T47D (cell line): ENCODE measurements at regions not wholly inside any gene's neighbourhood (a gene's known extent, or its start where the extent isn't known, plus 50 kb on each side); places are given as distances from the start of the nearest gene placed in this dataset.
A peak's percentile ranks its signal among the peaks of the same experiment; 100 is the strongest.

Source experiments
- DNase-seq, 2 experiments: peaks; one replicate each; pipeline versions ENCODE4 v3.0.0 to v3.0.0-alpha.2; 2011 to 2012; ENCODE audit warnings: low read depth in 1 of 2, low spot score in 1 of 2
- JUND ChIP-seq: IDR thresholded peaks from 2 replicates; pipeline ENCODE4 v1.6.1; 2012; ENCODE audit warnings: low read depth
- in situ Hi-C: cut with HindIII; loops from 2 replicates; pipeline ENCODE4 v1.10.0; 2016; ENCODE audit warnings: low sequenced_read_pairs, low pct_unique_long_range_greater_than_20kb

DNA sequence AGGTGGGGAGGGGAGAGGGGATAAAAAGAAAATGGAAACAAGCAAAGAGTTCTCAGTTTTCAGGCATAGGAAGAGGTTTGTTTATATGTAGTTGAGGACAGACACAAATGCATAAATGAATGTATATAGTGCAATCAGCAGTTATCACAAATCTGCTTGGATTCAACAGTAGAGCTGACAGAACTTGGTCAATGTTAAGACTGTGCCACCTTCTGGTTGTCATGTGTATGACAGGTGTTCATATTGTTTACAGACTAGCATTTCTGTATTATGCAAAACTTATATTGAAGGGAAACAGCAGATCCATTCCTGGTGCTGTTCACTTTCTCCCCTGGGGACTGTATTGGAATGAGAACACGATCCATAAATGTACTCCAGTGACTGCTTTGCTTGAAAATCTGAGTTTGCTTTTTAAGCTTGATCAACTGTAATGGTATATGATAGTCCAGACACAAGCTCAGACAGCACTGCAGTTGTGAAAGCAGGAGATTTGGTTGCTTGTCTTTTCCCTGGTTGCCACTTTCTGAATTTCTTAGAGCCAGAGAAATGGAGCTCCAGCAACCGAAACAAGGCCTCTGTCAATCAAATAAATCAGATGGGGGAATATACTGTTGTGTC, 319.5 kb upstream of the OBI1 start:
- TF ChIP-seq JUND, result no peak
- in situ Hi-C loops, result no loop called here
- peak; percentile 21 to 73 for DNase-seq

DNA sequence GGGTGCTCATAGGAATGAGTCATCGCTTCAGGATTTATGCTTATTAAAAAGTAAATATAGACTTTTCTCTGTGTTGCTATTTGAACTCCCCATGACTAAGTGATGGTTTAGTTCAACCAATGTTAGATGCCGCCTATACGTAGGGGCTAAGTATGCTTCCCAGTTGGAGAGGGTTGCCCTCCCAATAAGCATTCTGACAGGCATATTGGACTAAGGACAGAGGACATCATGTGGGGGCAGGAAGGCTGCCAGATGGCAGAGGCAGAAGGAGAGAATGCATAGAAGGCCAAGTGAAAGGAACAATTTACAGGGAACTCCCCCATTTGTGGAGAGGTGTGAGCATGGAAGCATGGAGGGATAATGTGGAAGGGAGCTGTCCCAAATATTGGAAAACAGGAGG, 318.4 kb upstream of the OBI1 start:
- no peak for TF ChIP-seq JUND
- in situ Hi-C loops, result no loop called here

DNA sequence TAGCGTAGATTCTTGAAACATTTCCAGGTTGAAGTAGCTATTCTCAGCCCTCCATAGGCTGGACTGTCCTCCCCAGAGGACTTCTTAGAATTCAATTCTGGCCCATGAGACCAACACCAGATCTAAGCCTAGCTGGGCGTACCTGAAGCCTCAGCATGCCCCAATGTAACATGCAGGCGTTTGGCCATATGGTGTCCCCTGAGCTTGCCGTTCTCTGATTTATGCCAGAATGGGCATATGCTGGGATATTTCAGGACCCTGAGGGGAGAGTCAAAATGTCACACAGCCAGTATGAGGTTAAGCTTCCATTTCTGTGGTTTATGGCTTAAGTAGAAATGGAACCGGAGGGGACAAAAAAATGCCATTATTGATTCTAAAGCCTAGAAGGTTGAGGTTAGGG, 317.7 kb upstream of the OBI1 start:
- no peak for TF ChIP-seq JUND
- in situ Hi-C loops, result no loop called here
- DNase-seq, result no peak

More for the DNA sequence above, 318.4 kb upstream of the OBI1 start:
- DNase-seq, result no peak

DNA sequence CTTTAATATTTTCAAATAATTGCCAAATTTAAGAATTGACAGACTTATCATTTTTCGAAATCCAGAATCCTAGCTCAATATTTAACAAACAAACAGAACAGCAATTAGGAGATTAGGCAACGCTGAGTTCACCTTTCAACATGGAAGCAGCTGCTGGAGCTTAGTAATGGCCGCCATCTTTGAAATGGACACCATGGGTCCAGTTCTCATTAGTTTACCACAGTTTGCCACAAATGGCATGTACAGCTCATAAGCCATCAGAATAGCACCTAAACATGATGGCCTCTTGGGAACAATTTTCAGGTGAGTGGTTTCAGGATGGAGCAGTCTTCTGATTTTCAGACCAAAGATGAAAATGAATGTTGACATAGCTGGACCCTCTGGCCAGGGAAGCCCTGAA, 313.6 kb upstream of the OBI1 start:
- TF ChIP-seq JUND, result no peak
- DNase-seq, result no peak
- in situ Hi-C loops, result no loop called here

DNA sequence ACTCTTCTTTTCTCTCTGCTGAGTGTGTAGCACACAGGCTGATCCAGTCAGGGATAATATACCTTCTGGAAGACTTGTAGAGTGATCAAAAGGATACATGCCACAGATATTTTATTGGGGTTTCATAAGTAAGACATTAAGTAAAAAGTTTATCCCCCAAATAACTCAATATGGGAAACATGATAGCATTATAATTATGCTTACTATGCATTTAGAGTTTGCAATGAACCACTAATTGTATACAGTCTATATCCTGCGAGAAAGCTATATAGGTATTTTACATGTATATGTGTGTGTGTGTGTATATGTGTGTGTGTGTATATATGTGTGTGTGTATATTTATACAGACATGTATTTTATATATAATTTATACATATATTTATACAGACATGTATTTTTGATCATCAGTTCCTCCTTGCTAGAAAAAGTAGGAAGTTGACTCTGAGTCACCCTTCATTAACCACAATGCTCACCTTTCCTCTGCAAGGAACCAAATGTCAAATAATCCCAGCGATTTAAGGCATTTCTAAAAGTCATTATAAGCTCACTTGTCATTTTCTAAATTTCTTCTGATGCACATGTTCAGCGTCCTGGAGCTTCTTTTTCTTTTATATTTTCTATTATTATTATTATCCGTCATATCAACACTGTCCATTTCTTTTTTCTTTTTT, 312.5 kb upstream of the OBI1 start:
- no peak for TF ChIP-seq JUND
- no peak for DNase-seq
- in situ Hi-C loops, result no loop called here

DNA sequence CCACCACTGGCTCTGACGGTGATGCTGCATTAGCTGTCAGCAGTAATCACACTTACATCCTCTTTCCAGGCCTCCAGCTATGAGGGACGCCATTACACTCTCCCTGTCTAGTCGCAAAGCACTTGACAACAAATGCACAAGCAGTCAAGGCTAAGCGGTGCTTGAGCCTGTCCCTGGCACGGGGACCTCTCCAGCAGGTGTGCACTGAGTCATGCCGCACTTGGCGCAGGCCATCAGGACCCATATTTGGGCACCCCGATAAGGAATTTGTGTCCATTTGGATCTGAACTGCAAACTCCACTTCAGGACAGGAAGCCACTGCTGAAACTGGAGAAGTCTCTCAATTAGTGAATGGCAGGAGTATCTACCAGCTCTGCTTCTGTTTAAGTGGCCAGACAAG, 301.9 kb upstream of the OBI1 start:
- TF ChIP-seq JUND, result no peak
- DNase-seq, result no peak
- in situ Hi-C loops, result no loop called here

DNA sequence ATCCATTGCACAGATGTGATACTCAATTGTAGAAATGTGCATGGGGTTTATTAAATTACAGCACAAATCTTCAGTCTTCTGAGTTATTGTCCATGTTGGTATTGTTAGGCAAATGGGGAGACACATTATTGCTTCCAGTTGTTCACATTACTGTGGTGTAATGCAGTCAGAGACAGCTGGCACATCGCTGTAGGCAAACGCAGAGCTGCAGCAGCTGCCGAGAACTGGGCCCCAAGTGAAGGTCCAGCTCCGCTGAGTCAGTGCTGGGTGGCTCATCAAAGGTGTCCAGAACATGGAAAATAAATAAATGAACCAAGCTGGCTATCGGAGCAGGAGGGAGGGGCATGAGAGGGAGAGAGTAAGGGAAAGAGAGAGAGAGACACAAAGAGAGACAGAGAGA, 299.1 kb upstream of the OBI1 start:
- TF ChIP-seq JUND, result no peak
- DNase-seq, result no peak
- in situ Hi-C loops, result no loop called here

DNA sequence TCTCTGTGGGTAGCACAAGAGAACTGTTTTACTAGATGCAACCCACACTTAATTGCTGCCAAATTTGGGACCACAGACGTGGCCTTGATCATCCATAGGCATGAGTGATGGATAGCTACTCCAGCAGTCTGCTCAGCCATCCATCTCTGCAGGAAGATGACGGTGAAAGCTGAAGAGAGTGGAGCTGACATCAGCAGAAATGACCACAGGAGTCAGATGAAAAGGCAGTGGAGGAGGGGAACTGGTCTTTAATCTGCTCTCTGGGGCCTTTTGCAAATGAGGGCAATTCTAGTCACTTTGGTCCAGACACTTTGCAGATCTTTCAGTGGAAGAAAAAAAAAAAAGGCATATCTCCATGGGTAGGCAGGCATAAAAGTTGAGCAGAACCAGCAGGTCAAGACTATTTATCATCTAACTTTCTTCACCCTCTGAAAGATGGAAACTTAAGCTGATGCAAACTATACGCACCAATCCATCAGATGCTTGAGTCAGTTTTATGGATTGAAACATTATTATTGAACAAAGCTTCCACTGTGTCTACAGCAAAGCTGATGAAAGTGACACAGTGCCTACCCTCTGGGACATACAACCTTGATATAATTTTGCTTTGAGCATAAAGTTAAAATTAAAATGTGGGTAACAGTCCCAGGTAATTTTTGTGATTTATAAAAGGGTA, 281.6 kb upstream of the OBI1 start:
- no peak for TF ChIP-seq JUND
- no peak for DNase-seq

DNA sequence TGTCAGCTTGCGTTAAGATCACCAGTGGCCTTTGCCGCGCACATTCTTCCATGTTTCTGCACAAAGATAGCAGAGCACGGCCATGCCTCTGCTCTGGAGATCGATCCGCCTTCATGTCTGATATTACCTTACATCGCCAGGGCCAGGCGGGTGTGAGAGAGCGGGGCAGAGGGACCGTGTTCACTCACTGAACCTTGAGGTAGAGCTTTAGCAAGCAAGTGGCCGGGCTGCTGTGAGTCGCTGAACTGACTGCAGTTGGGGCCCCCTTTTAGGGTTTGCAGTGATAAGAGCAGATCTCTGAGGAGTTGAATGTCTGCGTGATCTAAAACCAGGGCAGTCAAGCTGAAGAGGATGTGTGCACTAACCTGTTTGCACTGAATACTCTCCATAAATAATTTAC, 275.4 kb upstream of the OBI1 start:
- no peak for TF ChIP-seq JUND
- DNase-seq, result no peak
- in situ Hi-C loops, result no loop called here

More for the DNA sequence above, 281.6 kb upstream of the OBI1 start:
- in situ Hi-C loops, result no loop called here

DNA sequence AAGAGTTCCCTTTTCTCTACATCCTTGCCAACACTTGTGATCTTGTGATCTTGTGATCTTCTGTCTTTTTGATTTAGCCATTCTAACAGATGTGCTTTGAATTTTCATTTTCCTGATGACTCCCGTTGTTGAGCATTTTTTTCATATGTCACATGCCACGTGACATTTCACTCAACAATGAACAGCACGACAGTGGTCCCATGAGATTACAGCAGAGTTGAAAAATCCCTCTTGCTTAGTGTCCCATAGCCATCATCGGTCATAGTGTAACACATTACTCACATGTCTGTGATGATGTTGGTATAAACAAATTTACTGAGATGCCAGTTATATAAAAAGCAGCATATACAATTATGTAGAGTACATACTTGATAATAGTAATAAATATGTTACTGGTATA, 256.1 kb upstream of the OBI1 start:
- no peak for TF ChIP-seq JUND
- in situ Hi-C loops, result no loop called here
- no peak for DNase-seq

DNA sequence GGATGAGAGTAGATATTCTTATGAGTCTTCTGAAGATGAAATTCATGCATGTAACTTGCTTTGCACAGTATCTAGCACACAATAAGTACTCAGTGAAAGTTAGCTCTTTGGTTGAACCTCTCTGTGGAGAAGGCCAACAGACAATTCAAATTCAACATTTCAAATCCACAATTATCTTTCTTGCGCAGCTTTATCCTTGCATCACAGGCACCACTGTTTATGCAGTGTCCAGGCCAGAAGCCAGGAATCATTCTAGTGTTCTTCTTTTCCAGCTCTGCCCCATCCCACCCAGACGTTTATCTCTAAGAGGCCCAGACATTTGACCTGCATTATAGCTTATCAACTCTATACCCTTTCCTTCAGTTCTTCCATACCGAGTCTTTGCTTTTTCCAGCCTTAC, 254.7 kb upstream of the OBI1 start:
- TF ChIP-seq JUND, result no peak
- no peak for DNase-seq
- in situ Hi-C loops, result no loop called here

DNA sequence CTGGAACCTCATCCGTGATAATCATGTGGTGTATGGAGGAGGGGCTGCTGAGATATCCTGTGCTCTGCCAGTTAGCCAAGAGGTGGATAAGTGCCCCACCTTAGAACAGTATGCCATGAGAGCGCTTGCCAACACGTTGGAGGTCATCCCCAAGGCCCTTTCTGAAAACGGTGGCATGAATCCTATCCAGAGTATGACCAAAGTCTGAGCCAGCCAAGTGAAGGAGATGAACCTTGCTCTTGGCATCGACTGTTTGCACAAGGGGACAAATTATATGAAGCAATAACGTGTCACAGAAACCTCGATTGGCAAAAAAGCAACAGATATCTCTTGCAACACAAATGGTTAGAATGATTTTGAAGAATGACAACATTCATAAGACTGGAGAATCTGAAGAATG, 251.2 kb upstream of the OBI1 start:
- no peak for TF ChIP-seq JUND
- DNase-seq, result no peak
- in situ Hi-C loops, result no loop called here

DNA sequence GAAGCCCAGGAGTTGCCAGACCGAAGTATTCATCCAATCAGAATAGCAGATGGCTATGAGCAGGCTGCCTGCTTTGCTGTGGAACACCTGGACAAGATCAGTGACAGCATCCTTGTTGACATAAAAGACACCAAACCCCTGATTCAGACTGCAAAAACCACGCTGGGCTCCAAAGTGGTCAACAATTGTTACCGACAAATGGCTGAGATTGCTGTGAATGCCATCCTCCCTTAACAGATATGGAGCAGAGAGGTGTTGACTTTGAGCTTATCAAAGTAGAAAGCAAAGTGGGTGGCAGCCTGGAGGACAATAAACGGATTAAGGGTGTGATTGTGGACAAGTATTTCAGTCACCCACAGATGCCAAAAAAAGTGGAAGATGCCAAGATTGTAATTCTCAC, 250.3 kb upstream of the OBI1 start:
- in situ Hi-C loops, result no loop called here
- TF ChIP-seq JUND, result no peak
- DNase-seq, result no peak
